CD14-positive monocyte (primary cell): ENCODE measurements at regions not wholly inside any gene's neighbourhood (a gene's known extent, or its start where the extent isn't known, plus 50 kb on each side); places are given as distances from the start of the nearest gene placed in this dataset.

ENCODE experiments used
- DNase-seq, 3 donors: peaks; one replicate each; pipeline ENCODE4 v3.0.0-alpha.2; 2011 to 2022
- H2AFZ ChIP-seq: 2 replicates; pipeline ENCODE4 v1.6.0; 2012; ENCODE audit warnings: mild to moderate bottlenecking, low read depth, low read length, inconsistent platforms; ENCODE audit not compliant: insufficient read depth, poor library complexity, severe bottlenecking
- H3K27ac ChIP-seq, 2 donors: 1 replicate in 1 of 2; 2 replicates in 1 of 2; pipeline ENCODE4 v1.5.1; 2012 to 2013; ENCODE audit warnings: low read length in 2 of 2, control low read depth in 1 of 2, inconsistent platforms in 1 of 2, low read depth in 1 of 2, mild to moderate bottlenecking in 1 of 2
- H3K27me3 ChIP-seq, 2 donors: one replicate each; pipeline versions ENCODE4 v1.6.0 to v1.6.1; 2011 to 2013; ENCODE audit warnings: low read length in 2 of 2; ENCODE audit not compliant: control insufficient read depth in 2 of 2, insufficient read depth in 2 of 2
- H3K36me3 ChIP-seq, 2 donors: replicated peaks in 1 of 2; 1 replicate in 1 of 2; 2 replicates in 1 of 2; pipeline versions ENCODE4 v1.5.1 to v1.6.1; 2012 to 2013; ENCODE audit warnings: low read length in 2 of 2, control low read depth in 1 of 2, inconsistent platforms in 1 of 2, mild to moderate bottlenecking in 1 of 2; ENCODE audit not compliant: insufficient read depth in 2 of 2, control insufficient read depth in 1 of 2
- H3K4me1 ChIP-seq, 2 donors: 1 replicate in 1 of 2; 2 replicates in 1 of 2; pipeline versions ENCODE4 v1.5.1 to v1.6.1; 2012 to 2013; ENCODE audit warnings: low read length in 2 of 2, control low read depth in 1 of 2, inconsistent platforms in 1 of 2, mild to moderate bottlenecking in 1 of 2, moderate library complexity in 1 of 2; ENCODE audit not compliant: insufficient read depth in 2 of 2, control insufficient read depth in 1 of 2
- H3K4me2 ChIP-seq: replicated peaks from 2 replicates; pipeline ENCODE3; 2012; ENCODE audit warnings: low read length, moderate library complexity, mild to moderate bottlenecking; ENCODE audit not compliant: poor library complexity, severe bottlenecking; ENCODE audit errors: extremely low read depth
- H3K4me3 ChIP-seq, 3 experiments: fragments of 200-600 bp in 1 of 3; sonication (generic) in 1 of 3; replicated peaks in 1 of 3; 1 replicate in 2 of 3; 2 replicates in 1 of 3; pipeline ENCODE4 v1.5.1; 2011 to 2013; ENCODE audit warnings: low read length in 3 of 3, mild to moderate bottlenecking in 3 of 3, control low read depth in 2 of 3, low read depth in 2 of 3, inconsistent platforms in 1 of 3, moderate library complexity in 1 of 3
- H3K79me2 ChIP-seq: 2 replicates; pipeline ENCODE4 v1.6.0; 2012; ENCODE audit warnings: mild to moderate bottlenecking, control low read depth, inconsistent platforms, low read length, moderate library complexity; ENCODE audit not compliant: insufficient read depth
- H3K9ac ChIP-seq: 2 replicates; pipeline ENCODE4 v1.6.0; 2017; ENCODE audit warnings: low read length, mild to moderate bottlenecking; ENCODE audit not compliant: insufficient read depth, poor library complexity, severe bottlenecking
- H3K9me3 ChIP-seq, 2 donors: replicated peaks in 1 of 2; 1 replicate in 1 of 2; 2 replicates in 1 of 2; pipeline versions ENCODE4 v1.5.1 to v1.6.1; 2012 to 2013; ENCODE audit warnings: low read length in 2 of 2, control low read depth in 1 of 2; ENCODE audit not compliant: control insufficient read depth in 1 of 2, insufficient read depth in 1 of 2
- H4K20me1 ChIP-seq: 2 replicates; pipeline ENCODE4 v1.6.0; 2012; ENCODE audit warnings: mild to moderate bottlenecking, low read length, control low read depth, moderate library complexity; ENCODE audit not compliant: insufficient read depth
- H3K27ac Mint-ChIP-seq, 7 donors: one replicate each; pipeline ENCODE4 v1.8.0; 2020; ENCODE audit warnings: mild to moderate bottlenecking in 7 of 7, mixed read lengths in 7 of 7, moderate library complexity in 6 of 7, inconsistent platforms in 2 of 7
- H3K27me3 Mint-ChIP-seq, 3 donors: one replicate each; pipeline ENCODE4 v1.8.0; 2021 to 2022; ENCODE audit warnings: low read depth in 3 of 3, mild to moderate bottlenecking in 3 of 3, mixed read lengths in 3 of 3, moderate library complexity in 3 of 3, inconsistent platforms in 1 of 3
- H3K36me3 Mint-ChIP-seq, 2 donors: one replicate each; pipeline ENCODE4 v1.8.0; 2020; ENCODE audit warnings: mixed read lengths in 2 of 2, inconsistent platforms in 1 of 2, mild to moderate bottlenecking in 1 of 2
- H3K4me1 Mint-ChIP-seq: one replicate; pipeline ENCODE4 v1.8.0; 2020; ENCODE audit warnings: mild to moderate bottlenecking, mixed read lengths
- H3K4me3 Mint-ChIP-seq, 2 donors: one replicate each; pipeline ENCODE4 v1.8.0; 2020; ENCODE audit warnings: mild to moderate bottlenecking in 2 of 2, mixed read lengths in 2 of 2, moderate library complexity in 1 of 2
- H3K9me3 Mint-ChIP-seq, 7 donors: one replicate each; pipeline ENCODE4 v1.8.0; 2020 to 2022; ENCODE audit warnings: mixed read lengths in 7 of 7, mild to moderate bottlenecking in 6 of 7, moderate library complexity in 6 of 7, inconsistent platforms in 2 of 7
- WGBS: methylation state at CpG from one replicate; pipeline ENCODE4 v1.1.5; 2013; ENCODE audit warnings: missing lambda C conversion rate; ENCODE audit not compliant: insufficient coverage; 5-methylcytosine and 5-hydroxymethylcytosine counted together
- intact Hi-C, 2 donors: fragments of 100-400 bp; cut with micrococcal nuclease; formaldehyde crosslinking; loops; one replicate each; pipeline versions ENCODE4 v1.15.0 to v1.15.1; 2023
- TF ChIP-seq, protein P1 (sequence below): fragments of 200-600 bp; IDR thresholded peaks from one replicate; pipeline ENCODE4 v1.8.0; 2022; ENCODE audit warnings: antibody characterized with exemption, mild to moderate bottlenecking

DNA sequence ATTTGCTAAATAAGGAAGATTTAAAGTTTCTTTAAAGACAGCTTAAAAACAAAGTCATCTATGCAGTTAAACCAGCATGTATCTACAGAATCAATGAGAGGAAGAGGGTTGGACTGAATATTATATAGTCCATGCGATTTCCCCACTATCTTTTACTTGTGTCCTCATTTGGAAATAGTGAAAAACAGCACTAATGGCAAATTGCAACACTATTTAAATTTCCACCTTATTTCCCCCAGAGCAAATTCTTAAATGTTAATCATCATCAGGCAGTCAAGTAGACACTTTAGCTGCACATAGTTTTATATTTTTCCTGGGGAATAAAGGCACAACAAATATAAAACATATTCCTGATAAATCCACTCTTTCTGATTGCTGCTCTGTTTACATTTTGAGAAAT is 114.6 kb downstream of the LCA5 start:
- H3K4me3 ChIP-seq = no peak overlapping the region
- no CpG with 5 or more reads among the region's 1 CpG for WGBS
- no peaks in the 10 kb centered on the region for H3K27me3 ChIP-seq
- Mint-ChIP-seq H3K4me3 (no peak overlapping the region), H3K4me1 (peaks cover 6% of the 10 kb centered on the region), H3K36me3 (no peaks in the 10 kb centered on the region), H3K27ac (no peak overlapping the region), H3K9me3 (peaks cover 0 to 2% (median 0%) of the 10 kb centered on the region in 7 donors), H3K27me3 (no peaks in the 10 kb centered on the region)
- TF ChIP-seq, protein P1, sequence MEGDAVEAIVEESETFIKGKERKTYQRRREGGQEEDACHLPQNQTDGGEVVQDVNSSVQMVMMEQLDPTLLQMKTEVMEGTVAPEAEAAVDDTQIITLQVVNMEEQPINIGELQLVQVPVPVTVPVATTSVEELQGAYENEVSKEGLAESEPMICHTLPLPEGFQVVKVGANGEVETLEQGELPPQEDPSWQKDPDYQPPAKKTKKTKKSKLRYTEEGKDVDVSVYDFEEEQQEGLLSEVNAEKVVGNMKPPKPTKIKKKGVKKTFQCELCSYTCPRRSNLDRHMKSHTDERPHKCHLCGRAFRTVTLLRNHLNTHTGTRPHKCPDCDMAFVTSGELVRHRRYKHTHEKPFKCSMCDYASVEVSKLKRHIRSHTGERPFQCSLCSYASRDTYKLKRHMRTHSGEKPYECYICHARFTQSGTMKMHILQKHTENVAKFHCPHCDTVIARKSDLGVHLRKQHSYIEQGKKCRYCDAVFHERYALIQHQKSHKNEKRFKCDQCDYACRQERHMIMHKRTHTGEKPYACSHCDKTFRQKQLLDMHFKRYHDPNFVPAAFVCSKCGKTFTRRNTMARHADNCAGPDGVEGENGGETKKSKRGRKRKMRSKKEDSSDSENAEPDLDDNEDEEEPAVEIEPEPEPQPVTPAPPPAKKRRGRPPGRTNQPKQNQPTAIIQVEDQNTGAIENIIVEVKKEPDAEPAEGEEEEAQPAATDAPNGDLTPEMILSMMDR = no peak
- H3K4me1 ChIP-seq = no peaks in the 10 kb centered on the region
- H3K9me3 ChIP-seq = no peaks in the 10 kb centered on the region
- H3K79me2 ChIP-seq = no peaks in the 10 kb centered on the region
- H4K20me1 ChIP-seq = no peaks in the 10 kb centered on the region
- H3K27ac ChIP-seq = no peak overlapping the region
- no peak for DNase-seq
- intact Hi-C loops = no loop called here
- H3K9ac ChIP-seq = no peak overlapping the region
- no peak overlapping the region for H3K4me2 ChIP-seq
- no peaks in the 10 kb centered on the region for H3K36me3 ChIP-seq
- H2AFZ ChIP-seq = no peak overlapping the region

DNA sequence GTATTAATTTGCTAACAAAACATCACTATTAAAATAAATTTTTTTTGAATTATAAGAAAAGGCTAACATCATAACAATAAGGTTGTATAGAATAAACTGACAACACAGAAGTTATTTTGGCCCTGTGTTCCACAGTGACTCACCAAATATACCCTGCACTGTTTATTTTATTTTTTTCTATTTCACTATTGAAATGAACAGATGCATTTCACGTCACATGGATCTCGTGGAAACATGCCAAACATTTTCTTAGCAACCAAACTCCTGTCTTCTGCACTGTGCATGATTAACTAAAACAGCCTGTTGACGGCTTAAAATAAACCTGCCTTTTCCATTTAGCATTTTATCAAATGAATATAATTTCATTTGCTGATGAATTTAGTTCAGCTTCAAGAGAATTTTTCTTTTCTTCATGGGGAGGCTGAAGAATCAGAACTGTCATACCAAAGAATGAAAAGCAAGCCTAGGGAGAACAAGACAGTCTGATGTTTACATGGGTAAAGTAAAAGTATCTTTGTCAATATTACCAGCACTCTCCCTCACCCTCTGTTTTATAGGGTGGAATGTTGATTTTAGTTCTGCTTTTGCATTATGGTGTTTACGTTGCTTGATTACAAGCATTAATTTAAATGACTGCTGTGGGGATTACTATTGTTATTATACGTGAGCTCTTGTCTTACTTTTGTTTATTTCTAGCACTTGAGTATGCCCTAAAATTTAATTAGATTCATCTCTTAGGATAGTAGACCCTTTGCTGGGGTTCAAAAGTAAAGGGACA is 115.3 kb downstream of the LCA5 start:
- no peaks in the 10 kb centered on the region for H4K20me1 ChIP-seq
- H3K4me3 ChIP-seq = no peak overlapping the region
- Mint-ChIP-seq H3K9me3 (peaks cover 0 to 2% (median 0%) of the 10 kb centered on the region in 7 donors), H3K27me3 (no peaks in the 10 kb centered on the region), H3K4me3 (no peak overlapping the region), H3K4me1 (peaks cover 6% of the 10 kb centered on the region), H3K36me3 (no peaks in the 10 kb centered on the region), H3K27ac (no peak overlapping the region)
- H2AFZ ChIP-seq = no peak overlapping the region
- TF ChIP-seq, protein P1 = no peak
- no peak overlapping the region for H3K27ac ChIP-seq
- intact Hi-C loops = no loop called here
- H3K9ac ChIP-seq = no peak overlapping the region
- no peaks in the 10 kb centered on the region for H3K4me1 ChIP-seq
- no peaks in the 10 kb centered on the region for H3K36me3 ChIP-seq
- no peaks in the 10 kb centered on the region for H3K9me3 ChIP-seq
- no peak for DNase-seq
- no peaks in the 10 kb centered on the region for H3K79me2 ChIP-seq
- H3K4me2 ChIP-seq = no peak overlapping the region
- H3K27me3 ChIP-seq = no peaks in the 10 kb centered on the region
- WGBS = 0% methylated on average over 2 of the region's 5 CpGs
